ENCODE measurements at regions not wholly inside any gene's neighbourhood (a gene's known extent, or its start where the extent isn't known, plus 50 kb on each side); places are given as distances from the start of the nearest gene placed in this dataset.

DNA sequence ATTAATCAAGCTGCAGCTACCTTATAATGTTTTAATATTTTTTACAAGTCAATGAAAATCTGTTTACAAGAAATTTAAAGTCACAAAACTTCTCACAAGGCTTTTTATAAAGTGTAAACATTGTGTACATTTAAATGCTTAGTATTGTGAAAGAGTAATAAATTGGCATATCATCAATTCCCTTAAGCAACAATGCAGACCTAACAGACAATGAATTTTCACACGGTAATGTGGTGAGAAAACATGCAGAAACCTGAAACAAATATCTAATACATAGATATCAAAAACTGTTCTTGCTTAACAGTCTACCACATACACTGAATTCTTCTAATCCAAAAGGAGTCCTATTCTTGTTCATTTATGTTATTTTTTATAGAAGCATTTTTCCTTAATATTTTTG is 220.7 kb downstream of the CRPPA start:
- Histone ChIP-seq H3K36me3 (ENCODE audit: control insufficient read depth, insufficient read depth, low read length) (no peaks in the 10 kb centered on the region), H3K27ac (ENCODE audit: insufficient read depth, low read length, poor library complexity, severe bottlenecking) (no peak overlapping the region), H3K4me1 (ENCODE audit: control insufficient read depth, insufficient read depth, low read length, poor library complexity, severe bottlenecking) (no peaks in the 10 kb centered on the region), H3K9me3 (ENCODE audit: control insufficient read depth in 2 of 2, low read length in 2 of 2) (no peaks in the 10 kb centered on the region), H3K27me3 (ENCODE audit: control insufficient read depth, insufficient read depth, low read length) (no peaks in the 10 kb centered on the region), H3K4me3 (ENCODE audit: low read depth, low read length) (no peak overlapping the region)
- H3K9me3 Mint-ChIP-seq: peaks cover 0 to 8% (median 2%) of the 10 kb centered on the region in 7 donors
- H3K4me1 Mint-ChIP-seq: no peaks in the 10 kb centered on the region
- no peak for ATAC-seq (ENCODE audit: low read depth in 2 of 2)
- no peak for DNase-seq
- H3K4me3 Mint-ChIP-seq: no peak overlapping the region
- no peaks in the 10 kb centered on the region for H3K27me3 Mint-ChIP-seq
- H3K27ac Mint-ChIP-seq: no peak overlapping the region
- no peaks in the 10 kb centered on the region for H3K36me3 Mint-ChIP-seq

- DNase-seq (no peak), ATAC-seq (ENCODE audit: low read depth in 2 of 2) (no peak)
- Mint-ChIP-seq H3K9me3 (peaks cover 0 to 7% (median 1%) of the 10 kb centered on the region in 7 donors), H3K4me1 (no peaks in the 10 kb centered on the region), H3K27ac (no peak overlapping the region), H3K36me3 (no peaks in the 10 kb centered on the region), H3K4me3 (no peak overlapping the region), H3K27me3 (no peaks in the 10 kb centered on the region)
- Histone ChIP-seq H3K9me3 (ENCODE audit: control insufficient read depth in 2 of 2, low read length in 2 of 2) (no peaks in the 10 kb centered on the region), H3K27me3 (ENCODE audit: control insufficient read depth, insufficient read depth, low read length) (no peaks in the 10 kb centered on the region), H3K27ac (ENCODE audit: insufficient read depth, low read length, poor library complexity, severe bottlenecking) (no peak overlapping the region), H3K4me3 (ENCODE audit: low read depth, low read length) (no peak overlapping the region), H3K36me3 (ENCODE audit: control insufficient read depth, insufficient read depth, low read length) (no peaks in the 10 kb centered on the region), H3K4me1 (ENCODE audit: control insufficient read depth, insufficient read depth, low read length, poor library complexity, severe bottlenecking) (no peaks in the 10 kb centered on the region)
Measured at GRCh38 chr7:16193631-16194030, 227.7 kb downstream of the CRPPA start.

DNA sequence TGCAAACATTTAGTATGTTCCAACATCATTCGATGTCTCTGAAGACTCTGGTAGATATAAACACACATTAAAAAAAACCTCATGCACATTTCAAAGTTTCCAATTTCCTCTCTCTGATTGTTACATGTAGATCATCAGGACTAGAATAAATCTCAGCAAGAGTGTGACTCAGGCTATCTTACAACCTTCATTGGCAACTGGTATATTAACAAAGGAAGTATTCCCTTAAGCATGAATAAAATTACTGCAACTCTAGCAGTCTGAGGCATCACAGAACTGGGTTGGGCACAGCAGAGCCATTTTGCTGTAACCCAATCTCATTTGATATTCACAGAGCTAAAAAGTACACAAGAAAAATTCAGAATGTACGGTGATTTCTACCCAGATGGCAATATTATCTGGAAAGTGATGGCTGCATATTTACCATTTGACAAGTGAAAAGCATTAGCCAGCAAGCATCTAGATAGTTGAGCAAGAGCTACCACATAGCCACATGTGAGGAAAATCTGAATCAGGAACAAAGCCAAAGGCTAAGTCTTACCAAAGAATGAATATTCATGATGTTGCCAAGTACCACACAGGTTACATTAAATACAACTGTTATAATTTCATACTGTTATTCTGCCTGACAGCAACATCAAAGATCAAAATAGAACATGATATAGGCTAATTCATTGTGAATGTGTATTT is 232.2 kb downstream of the CRPPA start:
- no peaks in the 10 kb centered on the region for H3K4me1 Mint-ChIP-seq
- H3K4me3 Mint-ChIP-seq: no peak overlapping the region
- H3K36me3 ChIP-seq (ENCODE audit: control insufficient read depth, insufficient read depth, low read length): no peaks in the 10 kb centered on the region
- DNase-seq: no peak
- ATAC-seq (ENCODE audit: low read depth in 2 of 2): no peak
- H3K4me3 ChIP-seq (ENCODE audit: low read depth, low read length): no peak overlapping the region
- no peaks in the 10 kb centered on the region for H3K27me3 ChIP-seq (ENCODE audit: control insufficient read depth, insufficient read depth, low read length)
- H3K27ac Mint-ChIP-seq: no peak overlapping the region
- peaks cover 0 to 5% (median 0%) of the 10 kb centered on the region in 7 donors for H3K9me3 Mint-ChIP-seq
- no peaks in the 10 kb centered on the region for H3K9me3 ChIP-seq (ENCODE audit: control insufficient read depth in 2 of 2, low read length in 2 of 2)
- H3K27me3 Mint-ChIP-seq: no peaks in the 10 kb centered on the region
- H3K36me3 Mint-ChIP-seq: no peaks in the 10 kb centered on the region
- no peak overlapping the region for H3K27ac ChIP-seq (ENCODE audit: insufficient read depth, low read length, poor library complexity, severe bottlenecking)
- H3K4me1 ChIP-seq (ENCODE audit: control insufficient read depth, insufficient read depth, low read length, poor library complexity, severe bottlenecking): no peaks in the 10 kb centered on the region

GRCh38 chr7:16187131-16187530 is 234.2 kb downstream of the CRPPA start:
- DNase-seq (no peak), ATAC-seq (ENCODE audit: low read depth in 2 of 2) (no peak)
- Histone ChIP-seq H3K4me3 (ENCODE audit: low read depth, low read length) (no peak overlapping the region), H3K27me3 (ENCODE audit: control insufficient read depth, insufficient read depth, low read length) (no peaks in the 10 kb centered on the region), H3K27ac (ENCODE audit: insufficient read depth, low read length, poor library complexity, severe bottlenecking) (no peak overlapping the region), H3K9me3 (ENCODE audit: control insufficient read depth in 2 of 2, low read length in 2 of 2) (no peaks in the 10 kb centered on the region), H3K36me3 (ENCODE audit: control insufficient read depth, insufficient read depth, low read length) (no peaks in the 10 kb centered on the region), H3K4me1 (ENCODE audit: control insufficient read depth, insufficient read depth, low read length, poor library complexity, severe bottlenecking) (no peaks in the 10 kb centered on the region)
- no peaks in the 10 kb centered on the region for H3K27me3 Mint-ChIP-seq
- no peak overlapping the region for H3K4me3 Mint-ChIP-seq
- H3K4me1 Mint-ChIP-seq: no peaks in the 10 kb centered on the region
- H3K27ac Mint-ChIP-seq: no peak overlapping the region
- H3K36me3 Mint-ChIP-seq: no peaks in the 10 kb centered on the region
- peaks cover 0 to 3% (median 1%) of the 10 kb centered on the region in 7 donors for H3K9me3 Mint-ChIP-seq

GRCh38 chr7:16178585-16178984 is 242.8 kb downstream of the CRPPA start:
- Mint-ChIP-seq H3K27me3 (no peaks in the 10 kb centered on the region), H3K4me1 (no peaks in the 10 kb centered on the region), H3K9me3 (peaks cover 0 to 2% (median 0%) of the 10 kb centered on the region in 7 donors), H3K4me3 (no peak overlapping the region), H3K27ac (no peak overlapping the region), H3K36me3 (no peaks in the 10 kb centered on the region)
- ATAC-seq (ENCODE audit: low read depth in 2 of 2) (no peak), DNase-seq (no peak)
- Histone ChIP-seq H3K36me3 (ENCODE audit: control insufficient read depth, insufficient read depth, low read length) (no peaks in the 10 kb centered on the region), H3K27ac (ENCODE audit: insufficient read depth, low read length, poor library complexity, severe bottlenecking) (no peak overlapping the region), H3K4me1 (ENCODE audit: control insufficient read depth, insufficient read depth, low read length, poor library complexity, severe bottlenecking) (no peaks in the 10 kb centered on the region), H3K4me3 (ENCODE audit: low read depth, low read length) (no peak overlapping the region), H3K9me3 (ENCODE audit: control insufficient read depth in 2 of 2, low read length in 2 of 2) (no peaks in the 10 kb centered on the region), H3K27me3 (ENCODE audit: control insufficient read depth, insufficient read depth, low read length) (no peaks in the 10 kb centered on the region)

- Histone ChIP-seq H3K4me3 (ENCODE audit: low read depth, low read length) (no peak overlapping the region), H3K9me3 (ENCODE audit: control insufficient read depth in 2 of 2, low read length in 2 of 2) (no peaks in the 10 kb centered on the region), H3K27me3 (ENCODE audit: control insufficient read depth, insufficient read depth, low read length) (no peaks in the 10 kb centered on the region), H3K27ac (ENCODE audit: insufficient read depth, low read length, poor library complexity, severe bottlenecking) (no peak overlapping the region), H3K4me1 (ENCODE audit: control insufficient read depth, insufficient read depth, low read length, poor library complexity, severe bottlenecking) (no peaks in the 10 kb centered on the region), H3K36me3 (ENCODE audit: control insufficient read depth, insufficient read depth, low read length) (no peaks in the 10 kb centered on the region)
- Mint-ChIP-seq H3K27me3 (no peaks in the 10 kb centered on the region), H3K36me3 (no peaks in the 10 kb centered on the region), H3K4me3 (no peak overlapping the region), H3K4me1 (no peaks in the 10 kb centered on the region), H3K27ac (no peak overlapping the region), H3K9me3 (peaks cover 0 to 2% (median 0%) of the 10 kb centered on the region in 7 donors)
- ATAC-seq (ENCODE audit: low read depth in 2 of 2) (no peak), DNase-seq (no peak)
Measured at GRCh38 chr7:16178092-16178491, 243.2 kb downstream of the CRPPA start.

- no peak overlapping the region for H3K4me3 ChIP-seq (ENCODE audit: low read depth, low read length)
- ATAC-seq (ENCODE audit: low read depth in 2 of 2) (no peak), DNase-seq (no peak)
- Mint-ChIP-seq H3K4me3 (no peak overlapping the region), H3K36me3 (no peaks in the 10 kb centered on the region), H3K4me1 (no peaks in the 10 kb centered on the region), H3K9me3 (peaks cover 0 to 5% (median 0%) of the 10 kb centered on the region in 7 donors), H3K27me3 (no peaks in the 10 kb centered on the region), H3K27ac (no peak overlapping the region)
- H3K36me3 ChIP-seq (ENCODE audit: control insufficient read depth, insufficient read depth, low read length): no peaks in the 10 kb centered on the region
- no peak overlapping the region for H3K27ac ChIP-seq (ENCODE audit: insufficient read depth, low read length, poor library complexity, severe bottlenecking)
- no peaks in the 10 kb centered on the region for H3K4me1 ChIP-seq (ENCODE audit: control insufficient read depth, insufficient read depth, low read length, poor library complexity, severe bottlenecking)
- H3K27me3 ChIP-seq (ENCODE audit: control insufficient read depth, insufficient read depth, low read length): no peaks in the 10 kb centered on the region
- H3K9me3 ChIP-seq (ENCODE audit: control insufficient read depth in 2 of 2, low read length in 2 of 2): no peaks in the 10 kb centered on the region
Measured at GRCh38 chr7:16174253-16174652, 247.1 kb downstream of the CRPPA start.

DNA sequence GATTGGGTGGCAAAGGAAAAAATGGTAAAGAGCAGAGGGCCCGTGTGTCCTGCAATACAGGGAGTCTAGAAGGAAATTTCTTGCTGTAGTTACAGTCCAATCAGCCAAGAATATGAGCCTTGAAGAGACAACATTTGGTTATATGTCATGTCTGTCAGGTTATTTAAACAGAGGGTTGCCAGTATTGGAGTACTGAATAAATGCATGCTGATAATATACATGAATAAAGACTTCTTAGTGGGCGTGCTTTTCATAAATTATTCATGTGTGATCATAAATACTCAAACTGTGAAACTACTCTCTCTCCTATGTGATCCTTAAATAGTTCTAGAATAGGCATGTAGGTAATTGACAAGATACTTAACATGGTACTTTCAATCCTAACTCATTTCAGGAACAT is 249.0 kb downstream of the CRPPA start:
- no peak overlapping the region for H3K4me3 Mint-ChIP-seq
- ATAC-seq (ENCODE audit: low read depth in 2 of 2): no peak
- H3K27me3 ChIP-seq (ENCODE audit: control insufficient read depth, insufficient read depth, low read length): no peaks in the 10 kb centered on the region
- peaks cover 0 to 5% (median 2%) of the 10 kb centered on the region in 7 donors for H3K9me3 Mint-ChIP-seq
- no peaks in the 10 kb centered on the region for H3K36me3 ChIP-seq (ENCODE audit: control insufficient read depth, insufficient read depth, low read length)
- no peak for DNase-seq
- no peaks in the 10 kb centered on the region for H3K4me1 ChIP-seq (ENCODE audit: control insufficient read depth, insufficient read depth, low read length, poor library complexity, severe bottlenecking)
- no peaks in the 10 kb centered on the region for H3K4me1 Mint-ChIP-seq
- H3K4me3 ChIP-seq (ENCODE audit: low read depth, low read length): no peak overlapping the region
- H3K27ac Mint-ChIP-seq: no peak overlapping the region
- no peaks in the 10 kb centered on the region for H3K36me3 Mint-ChIP-seq
- H3K27me3 Mint-ChIP-seq: no peaks in the 10 kb centered on the region
- no peak overlapping the region for H3K27ac ChIP-seq (ENCODE audit: insufficient read depth, low read length, poor library complexity, severe bottlenecking)
- no peaks in the 10 kb centered on the region for H3K9me3 ChIP-seq (ENCODE audit: control insufficient read depth in 2 of 2, low read length in 2 of 2)
